A549 (cell line): ENCODE measurements at regions not wholly inside any gene's neighbourhood (a gene's known extent, or its start where the extent isn't known, plus 50 kb on each side); places are given as distances from the start of the nearest gene placed in this dataset.

Experiments used
- CBX2 ChIP-seq: fragments of 200-600 bp; sonication (generic); IDR thresholded peaks from 2 replicates; pipeline ENCODE4 v1.6.1; 2016; ENCODE audit warnings: low read depth, mild to moderate bottlenecking, borderline replicate concordance
- CEBPB ChIP-seq, 2 experiments: fragments of >200 bp in 1 of 2; sonication (Bioruptor Twin) in 1 of 2; formaldehyde crosslinking in 1 of 2; IDR thresholded peaks; 2 replicates each; pipeline ENCODE4 v1.6.1; 2012 to 2016
- CTCF ChIP-seq: fragments of >200 bp; sonication (Bioruptor Twin); formaldehyde crosslinking; IDR thresholded peaks from 3 replicates; pipeline ENCODE4 v1.5.1; 2016
- ELK1 ChIP-seq: fragments of 150-350 bp; IDR thresholded peaks from 2 replicates; pipeline ENCODE4 v1.6.1; 2014; ENCODE audit warnings: low read depth, mild to moderate bottlenecking, low read length
- FOXS1 ChIP-seq: fragments of 250-450 bp; sonication (Bioruptor Pico); IDR thresholded peaks from 2 replicates; pipeline ENCODE4 v1.5.0; 2020; ENCODE audit warnings: mild to moderate bottlenecking, moderate library complexity
- HOXA7 ChIP-seq: fragments of 250-450 bp; sonication (Bioruptor Pico); IDR thresholded peaks from 2 replicates; pipeline ENCODE4 v1.5.0; 2020; ENCODE audit warnings: mild to moderate bottlenecking, moderate library complexity
- HOXB5 ChIP-seq: fragments of 250-450 bp; sonication (Bioruptor Pico); IDR thresholded peaks from 2 replicates; pipeline ENCODE4 v1.5.0; 2020; ENCODE audit warnings: mild to moderate bottlenecking, moderate library complexity
- POLR2A ChIP-seq: IDR thresholded peaks from 2 replicates; pipeline ENCODE4 v1.6.1; 2012; ENCODE audit warnings: mild to moderate bottlenecking, low read length
- RFX5 ChIP-seq: fragments of 450-650 bp; IDR thresholded peaks from 2 replicates; pipeline ENCODE4 v1.7.1; 2014; ENCODE audit warnings: antibody characterized with exemption, mild to moderate bottlenecking, moderate library complexity
- SMC3 ChIP-seq: fragments of >200 bp; sonication (Bioruptor Twin); formaldehyde crosslinking; IDR thresholded peaks from 3 replicates; pipeline ENCODE4 v1.6.1; 2018; ENCODE audit warnings: inconsistent platforms
- SREBF2 ChIP-seq: fragments of 450-650 bp; IDR thresholded peaks from 2 replicates; pipeline ENCODE4 v1.6.1; 2014; ENCODE audit warnings: mild to moderate bottlenecking, moderate library complexity
- USF2 ChIP-seq: fragments of 450-650 bp; IDR thresholded peaks from 2 replicates; pipeline ENCODE4 v1.6.1; 2014; ENCODE audit warnings: antibody characterized with exemption
- ZNF302 ChIP-seq: fragments of 250-450 bp; sonication (Bioruptor Pico); IDR thresholded peaks from 2 replicates; pipeline ENCODE4 v1.9.0; 2021; ENCODE audit warnings: inconsistent platforms, mild to moderate bottlenecking, moderate library complexity
- TF ChIP-seq, protein P1 (sequence below): fragments of 200-600 bp; sonication (generic); IDR thresholded peaks from 2 replicates; pipeline ENCODE4 v1.6.1; 2016; ENCODE audit warnings: antibody characterized with exemption, mild to moderate bottlenecking, moderate library complexity

DNA sequence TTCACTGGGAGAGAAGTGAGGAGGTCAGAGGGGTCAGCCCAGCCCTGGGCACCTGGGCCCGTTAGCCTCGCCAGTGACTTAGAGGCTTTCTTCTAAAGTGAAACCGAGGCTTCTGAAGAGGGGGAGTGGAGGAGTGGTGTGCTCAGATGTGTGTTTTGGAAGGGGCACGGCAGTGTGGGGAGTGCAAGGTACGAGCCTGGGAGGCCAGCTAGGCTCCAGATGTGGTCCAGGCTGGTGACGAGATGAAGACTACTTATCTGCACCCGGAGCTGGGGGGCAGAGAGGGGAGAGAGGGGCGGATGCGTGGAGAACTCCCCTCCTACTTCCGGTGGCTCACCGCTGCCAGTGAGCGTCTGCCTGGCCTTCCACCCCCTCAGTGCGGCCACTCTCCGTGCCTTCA, 371.3 kb upstream of the HS6ST1 start:
- no peak for TF ChIP-seq FOXS1 (CRISPR knock-in tag)
- no peak for TF ChIP-seq CEBPB (IDR thresholded peaks at IDR 0.05)
- no peak for TF ChIP-seq CTCF
- TF ChIP-seq SMC3: no peak
- no peak for TF ChIP-seq RFX5
- no peak for TF ChIP-seq HOXB5 (CRISPR knock-in tag)
- TF ChIP-seq, protein P1, sequence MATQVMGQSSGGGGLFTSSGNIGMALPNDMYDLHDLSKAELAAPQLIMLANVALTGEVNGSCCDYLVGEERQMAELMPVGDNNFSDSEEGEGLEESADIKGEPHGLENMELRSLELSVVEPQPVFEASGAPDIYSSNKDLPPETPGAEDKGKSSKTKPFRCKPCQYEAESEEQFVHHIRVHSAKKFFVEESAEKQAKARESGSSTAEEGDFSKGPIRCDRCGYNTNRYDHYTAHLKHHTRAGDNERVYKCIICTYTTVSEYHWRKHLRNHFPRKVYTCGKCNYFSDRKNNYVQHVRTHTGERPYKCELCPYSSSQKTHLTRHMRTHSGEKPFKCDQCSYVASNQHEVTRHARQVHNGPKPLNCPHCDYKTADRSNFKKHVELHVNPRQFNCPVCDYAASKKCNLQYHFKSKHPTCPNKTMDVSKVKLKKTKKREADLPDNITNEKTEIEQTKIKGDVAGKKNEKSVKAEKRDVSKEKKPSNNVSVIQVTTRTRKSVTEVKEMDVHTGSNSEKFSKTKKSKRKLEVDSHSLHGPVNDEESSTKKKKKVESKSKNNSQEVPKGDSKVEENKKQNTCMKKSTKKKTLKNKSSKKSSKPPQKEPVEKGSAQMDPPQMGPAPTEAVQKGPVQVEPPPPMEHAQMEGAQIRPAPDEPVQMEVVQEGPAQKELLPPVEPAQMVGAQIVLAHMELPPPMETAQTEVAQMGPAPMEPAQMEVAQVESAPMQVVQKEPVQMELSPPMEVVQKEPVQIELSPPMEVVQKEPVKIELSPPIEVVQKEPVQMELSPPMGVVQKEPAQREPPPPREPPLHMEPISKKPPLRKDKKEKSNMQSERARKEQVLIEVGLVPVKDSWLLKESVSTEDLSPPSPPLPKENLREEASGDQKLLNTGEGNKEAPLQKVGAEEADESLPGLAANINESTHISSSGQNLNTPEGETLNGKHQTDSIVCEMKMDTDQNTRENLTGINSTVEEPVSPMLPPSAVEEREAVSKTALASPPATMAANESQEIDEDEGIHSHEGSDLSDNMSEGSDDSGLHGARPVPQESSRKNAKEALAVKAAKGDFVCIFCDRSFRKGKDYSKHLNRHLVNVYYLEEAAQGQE: no peak
- TF ChIP-seq SREBF2: no peak
- TF ChIP-seq POLR2A: no peak
- no peak for TF ChIP-seq ZNF302 (CRISPR knock-in tag)
- TF ChIP-seq HOXA7 (CRISPR knock-in tag): no peak
- no peak for TF ChIP-seq CBX2
- TF ChIP-seq USF2: no peak
- no peak for TF ChIP-seq ELK1
